ENCODE measurements at regions not wholly inside any gene's neighbourhood (a gene's known extent, or its start where the extent isn't known, plus 50 kb on each side); places are given as distances from the start of the nearest gene placed in this dataset.

GRCh38 chr2:12162269-12163247 is 416.1 kb downstream of the LPIN1 start:
- 100% methylated on average over 1 of the region's 12 CpGs for WGBS (ENCODE audit: insufficient coverage)
- Histone ChIP-seq H3K4me1 (ENCODE audit: control extremely low read depth in 1 of 4, control insufficient read depth in 4 of 4, insufficient read depth in 4 of 4, low read length in 3 of 4) (no peaks in the 10 kb centered on the region), H3K36me3 (ENCODE audit: control insufficient read depth in 4 of 4, insufficient read depth in 4 of 4, low read length in 3 of 4) (no peaks in the 10 kb centered on the region), H3K27me3 (replicated peaks in 2 of 5; ENCODE audit: control insufficient read depth in 4 of 5, insufficient read depth in 5 of 5, low read length in 4 of 5) (no peaks in the 10 kb centered on the region), H3K4me3 (ENCODE audit: control insufficient read depth in 1 of 7, extremely low read depth in 1 of 7, insufficient read depth in 4 of 7, low read depth in 2 of 7, low read length in 6 of 7) (no peak overlapping the region), H3K9me3 (ENCODE audit: control extremely low read depth in 1 of 5, control insufficient read depth in 4 of 5, insufficient read depth in 2 of 5, low read depth in 1 of 5, low read length in 4 of 5) (peaks cover 0 to 3% (median 0%) of the 10 kb centered on the region in 5 experiments), H3K27ac (ENCODE audit: insufficient read depth in 1 of 2, low read depth in 1 of 2, low read length in 2 of 2, poor library complexity in 1 of 2, severe bottlenecking in 2 of 2) (no peak overlapping the region)
- POLR2A ChIA-PET = interaction anchor here (0.6 kb wide), 1 partner anchor 60 kb away, joined by 3 read pairs; no protein-coding TSS in a partner anchor
- no peak for DNase-seq
- CTCF ChIA-PET = no interaction called here

- Histone ChIP-seq H3K36me3 (ENCODE audit: control insufficient read depth in 4 of 4, insufficient read depth in 4 of 4, low read length in 3 of 4) (no peaks in the 10 kb centered on the region), H3K4me3 (ENCODE audit: control insufficient read depth in 1 of 7, extremely low read depth in 1 of 7, insufficient read depth in 4 of 7, low read depth in 2 of 7, low read length in 6 of 7) (no peak overlapping the region), H3K9me3 (ENCODE audit: control extremely low read depth in 1 of 5, control insufficient read depth in 4 of 5, insufficient read depth in 2 of 5, low read depth in 1 of 5, low read length in 4 of 5) (peaks cover 0 to 3% (median 0%) of the 10 kb centered on the region in 5 experiments), H3K27ac (ENCODE audit: insufficient read depth in 1 of 2, low read depth in 1 of 2, low read length in 2 of 2, poor library complexity in 1 of 2, severe bottlenecking in 2 of 2) (no peak overlapping the region), H3K27me3 (replicated peaks in 2 of 5; ENCODE audit: control insufficient read depth in 4 of 5, insufficient read depth in 5 of 5, low read length in 4 of 5) (no peaks in the 10 kb centered on the region), H3K4me1 (ENCODE audit: control extremely low read depth in 1 of 4, control insufficient read depth in 4 of 4, insufficient read depth in 4 of 4, low read length in 3 of 4) (peaks cover 4 to 5% (median 5%) of the 10 kb centered on the region in 4 experiments)
- DNase-seq = no peak
- CTCF ChIA-PET = interaction anchor here (1.2 kb wide), 1 partner anchor 10 kb away, joined by 3 read pairs; no protein-coding TSS in a partner anchor
- 94% methylated on average over 11 of the region's 12 CpGs for WGBS (ENCODE audit: insufficient coverage)
- POLR2A ChIA-PET = no interaction called here
Observed at GRCh38 chr2:12163866-12164265, 417.4 kb downstream of the LPIN1 start.

- peaks cover 13% of the 10 kb centered on the region in 4 experiments for H3K4me1 ChIP-seq (ENCODE audit: control extremely low read depth in 1 of 4, control insufficient read depth in 4 of 4, insufficient read depth in 4 of 4, low read length in 3 of 4)
- ChIA-PET CTCF (interaction anchor here (1.2 kb wide), 1 partner anchor 11 kb away, joined by 3 read pairs; no protein-coding TSS in a partner anchor), POLR2A (no interaction called here)
- no peak for DNase-seq
- H3K27me3 ChIP-seq (replicated peaks in 2 of 5; ENCODE audit: control insufficient read depth in 4 of 5, insufficient read depth in 5 of 5, low read length in 4 of 5) = no peaks in the 10 kb centered on the region
- no peaks in the 10 kb centered on the region for H3K36me3 ChIP-seq (ENCODE audit: control insufficient read depth in 4 of 4, insufficient read depth in 4 of 4, low read length in 3 of 4)
- peaks cover 0 to 3% (median 0%) of the 10 kb centered on the region in 5 experiments for H3K9me3 ChIP-seq (ENCODE audit: control extremely low read depth in 1 of 5, control insufficient read depth in 4 of 5, insufficient read depth in 2 of 5, low read depth in 1 of 5, low read length in 4 of 5)
- no peak overlapping the region for H3K4me3 ChIP-seq (ENCODE audit: control insufficient read depth in 1 of 7, extremely low read depth in 1 of 7, insufficient read depth in 4 of 7, low read depth in 2 of 7, low read length in 6 of 7)
- no peak overlapping the region for H3K27ac ChIP-seq (ENCODE audit: insufficient read depth in 1 of 2, low read depth in 1 of 2, low read length in 2 of 2, poor library complexity in 1 of 2, severe bottlenecking in 2 of 2)
- WGBS (ENCODE audit: insufficient coverage) = 100% methylated on average over 3 of the region's 5 CpGs
Observed at GRCh38 chr2:12164689-12165088, 418.3 kb downstream of the LPIN1 start.

GRCh38 chr2:12167525-12168317 is 421.3 kb downstream of the LPIN1 start:
- no peak for DNase-seq
- H3K9me3 ChIP-seq (ENCODE audit: control extremely low read depth in 1 of 5, control insufficient read depth in 4 of 5, insufficient read depth in 2 of 5, low read depth in 1 of 5, low read length in 4 of 5) = no peaks in the 10 kb centered on the region
- no peak overlapping the region for H3K4me3 ChIP-seq (ENCODE audit: control insufficient read depth in 1 of 7, extremely low read depth in 1 of 7, insufficient read depth in 4 of 7, low read depth in 2 of 7, low read length in 6 of 7)
- no peaks in the 10 kb centered on the region for H3K27me3 ChIP-seq (replicated peaks in 2 of 5; ENCODE audit: control insufficient read depth in 4 of 5, insufficient read depth in 5 of 5, low read length in 4 of 5)
- ChIA-PET POLR2A (no interaction called here), CTCF (interaction anchor here (0.7 to 2.2 kb wide), 6 partner anchors 10 to 839 kb away, joined by 3 to 6 read pairs (median 5); partner anchors contain the start of gene TRIB2)
- H3K27ac ChIP-seq (ENCODE audit: insufficient read depth in 1 of 2, low read depth in 1 of 2, low read length in 2 of 2, poor library complexity in 1 of 2, severe bottlenecking in 2 of 2) = no peak overlapping the region
- peaks cover 15 to 24% (median 22%) of the 10 kb centered on the region in 4 experiments for H3K4me1 ChIP-seq (ENCODE audit: control extremely low read depth in 1 of 4, control insufficient read depth in 4 of 4, insufficient read depth in 4 of 4, low read length in 3 of 4)
- no peaks in the 10 kb centered on the region for H3K36me3 ChIP-seq (ENCODE audit: control insufficient read depth in 4 of 4, insufficient read depth in 4 of 4, low read length in 3 of 4)
- 85% methylated on average over 10 of the region's 13 CpGs for WGBS (ENCODE audit: insufficient coverage)

- ChIA-PET CTCF (interaction anchor here (0.7 to 1.7 kb wide), 3 partner anchors 439 to 763 kb away, joined by 3 to 5 read pairs (median 4); partner anchors contain the start of gene TRIB2), POLR2A (interaction anchor here (0.7 kb wide), 1 partner anchor 13 kb away, joined by 4 read pairs; no protein-coding TSS in a partner anchor)
- Histone ChIP-seq H3K9me3 (ENCODE audit: control extremely low read depth in 1 of 5, control insufficient read depth in 4 of 5, insufficient read depth in 2 of 5, low read depth in 1 of 5, low read length in 4 of 5) (no peaks in the 10 kb centered on the region), H3K4me1 (ENCODE audit: control extremely low read depth in 1 of 4, control insufficient read depth in 4 of 4, insufficient read depth in 4 of 4, low read length in 3 of 4) (peaks cover 15 to 24% (median 22%) of the 10 kb centered on the region in 4 experiments), H3K4me3 (ENCODE audit: control insufficient read depth in 1 of 7, extremely low read depth in 1 of 7, insufficient read depth in 4 of 7, low read depth in 2 of 7, low read length in 6 of 7) (no peak overlapping the region), H3K27ac (ENCODE audit: insufficient read depth in 1 of 2, low read depth in 1 of 2, low read length in 2 of 2, poor library complexity in 1 of 2, severe bottlenecking in 2 of 2) (no peak overlapping the region), H3K36me3 (ENCODE audit: control insufficient read depth in 4 of 4, insufficient read depth in 4 of 4, low read length in 3 of 4) (no peaks in the 10 kb centered on the region), H3K27me3 (replicated peaks in 2 of 5; ENCODE audit: control insufficient read depth in 4 of 5, insufficient read depth in 5 of 5, low read length in 4 of 5) (no peaks in the 10 kb centered on the region)
- WGBS (ENCODE audit: insufficient coverage) = 100% methylated on average over 6 of the region's 6 CpGs
- no peak for DNase-seq
Observed at GRCh38 chr2:12168354-12168753, 421.9 kb downstream of the LPIN1 start.

- Histone ChIP-seq H3K9me3 (ENCODE audit: control extremely low read depth in 1 of 5, control insufficient read depth in 4 of 5, insufficient read depth in 2 of 5, low read depth in 1 of 5, low read length in 4 of 5) (no peaks in the 10 kb centered on the region), H3K4me1 (ENCODE audit: control extremely low read depth in 1 of 4, control insufficient read depth in 4 of 4, insufficient read depth in 4 of 4, low read length in 3 of 4) (peaks cover 15 to 24% (median 22%) of the 10 kb centered on the region in 4 experiments), H3K27me3 (replicated peaks in 2 of 5; ENCODE audit: control insufficient read depth in 4 of 5, insufficient read depth in 5 of 5, low read length in 4 of 5) (no peaks in the 10 kb centered on the region), H3K36me3 (ENCODE audit: control insufficient read depth in 4 of 4, insufficient read depth in 4 of 4, low read length in 3 of 4) (no peaks in the 10 kb centered on the region), H3K27ac (ENCODE audit: insufficient read depth in 1 of 2, low read depth in 1 of 2, low read length in 2 of 2, poor library complexity in 1 of 2, severe bottlenecking in 2 of 2) (peak overlapping the region in 1 of 2 experiments; percentile 39), H3K4me3 (ENCODE audit: control insufficient read depth in 1 of 7, extremely low read depth in 1 of 7, insufficient read depth in 4 of 7, low read depth in 2 of 7, low read length in 6 of 7) (no peak overlapping the region)
- peak in 1 of 3 donors; percentile 39 for DNase-seq
- POLR2A ChIA-PET = interaction anchor here (0.7 kb wide), 1 partner anchor 12 kb away, joined by 4 read pairs; no protein-coding TSS in a partner anchor
- WGBS (ENCODE audit: insufficient coverage) = 97% methylated on average over 4 of the region's 4 CpGs
- CTCF ChIA-PET = interaction anchor here (0.7 to 1.6 kb wide), 7 partner anchors 8 to 838 kb away, joined by 3 to 6 read pairs (median 3); partner anchors contain the start of gene TRIB2
Observed at GRCh38 chr2:12168791-12169388, 422.5 kb downstream of the LPIN1 start.

Measured in common myeloid progenitor, CD34-positive (primary cell).